Panc1 (cell line): ENCODE measurements at regions not wholly inside any gene's neighbourhood (a gene's known extent, or its start where the extent isn't known, plus 50 kb on each side); places are given as distances from the start of the nearest gene placed in this dataset.

Source experiments
- ATAC-seq: fragments of 200-7000 bp; cut with Tn5 transposase; 2 replicates; pipeline ENCODE4 v1.9.1; 2020; ENCODE audit warnings: mild to moderate bottlenecking, moderate library complexity
- BruUV-seq: library from RNA; stranded (reverse); fragments of 400-500 nt; replicated peaks from 2 replicates; lab custom pipeline; 2021; lab: Mats Ljungman, UMichigan
- CTCF ChIA-PET: fragments of 300-600 bp; sonication (Branson Sonifier 250); formaldehyde crosslinking; loops from one replicate; lab custom pipeline; 2022; ENCODE audit warnings: antibody characterized with exemption; lab: Charles Lee
- POLR2A ChIA-PET: fragments of 300-600 bp; sonication (Branson Sonifier 250); formaldehyde crosslinking; loops from one replicate; lab custom pipeline; 2022; ENCODE audit warnings: antibody characterized with exemption; lab: Charles Lee
- DNase-seq: peaks from one replicate; pipeline ENCODE4 v3.0.0-alpha.2; 2010; ENCODE audit warnings: low read depth, low spot score
- H3K27ac ChIP-seq: 2 replicates; pipeline ENCODE4 v1.5.1; 2011; ENCODE audit warnings: mild to moderate bottlenecking, low read length, inconsistent platforms
- H3K27me3 ChIP-seq: fragments of 200-500 bp; sonication (Bioruptor generic); 2 replicates; pipeline ENCODE4 v1.6.0; 2014; ENCODE audit warnings: low read length, inconsistent platforms; ENCODE audit not compliant: control insufficient read depth, insufficient read depth
- H3K36me3 ChIP-seq: fragments of 200-500 bp; sonication (Bioruptor generic); 2 replicates; pipeline ENCODE4 v1.5.1; 2014; ENCODE audit warnings: inconsistent platforms, mild to moderate bottlenecking, low read length, moderate library complexity; ENCODE audit not compliant: control insufficient read depth, insufficient read depth
- H3K4me1 ChIP-seq: 2 replicates; pipeline ENCODE4 v1.5.1; 2011; ENCODE audit warnings: inconsistent platforms, mild to moderate bottlenecking, low read length, moderate library complexity; ENCODE audit not compliant: control insufficient read depth, insufficient read depth
- H3K4me3 ChIP-seq, 2 experiments: 2 replicates each; pipeline ENCODE4 v1.5.1; 2011 to 2012; ENCODE audit warnings: low read depth in 2 of 2, low read length in 2 of 2, mild to moderate bottlenecking in 2 of 2, inconsistent platforms in 1 of 2, moderate library complexity in 1 of 2
- H3K9me3 ChIP-seq: fragments of 200-500 bp; sonication (Bioruptor generic); 2 replicates; pipeline ENCODE4 v1.5.1; 2014; ENCODE audit warnings: low read depth, mild to moderate bottlenecking, inconsistent platforms, low read length, moderate library complexity; ENCODE audit not compliant: control insufficient read depth, insufficient read depth
- POLR2AphosphoS5 ChIP-seq: IDR thresholded peaks from 2 replicates; pipeline ENCODE4 v1.6.1; 2012; ENCODE audit warnings: mild to moderate bottlenecking, low read depth, low read length, moderate library complexity
- SIN3A ChIP-seq: IDR thresholded peaks from 2 replicates; pipeline ENCODE4 v1.6.1; 2012; ENCODE audit warnings: low read depth, mild to moderate bottlenecking, low read length, moderate library complexity, borderline replicate concordance; ENCODE audit not compliant: insufficient read depth
- TCF7L2 ChIP-seq: IDR thresholded peaks from 2 replicates; pipeline ENCODE4 v1.6.1; 2011; ENCODE audit warnings: mild to moderate bottlenecking, low read depth, low read length, inconsistent platforms
- in situ Hi-C: cut with HindIII; loops from 2 replicates; pipeline ENCODE4 v1.10.0; 2016; ENCODE audit warnings: low sequenced_read_pairs, low pct_unique_long_range_greater_than_20kb
- intact Hi-C: fragments of 100-400 bp; cut with micrococcal nuclease; formaldehyde crosslinking; loops from one replicate; pipeline ENCODE4 v1.10.0; 2022; ENCODE audit not compliant: unreplicated experiment
- TF ChIP-seq, protein P1 (sequence below), 2 experiments: IDR thresholded peaks; 2 replicates each; pipeline ENCODE4 v1.6.1; 2011 to 2012; ENCODE audit warnings: low read depth in 2 of 2, control low read depth in 1 of 2, low read length in 1 of 2, mild to moderate bottlenecking in 1 of 2, moderate library complexity in 1 of 2; ENCODE audit not compliant: insufficient read depth in 1 of 2
- TF ChIP-seq, protein P2 (sequence below): fragments of 450-650 bp; IDR thresholded peaks from 2 replicates; pipeline ENCODE4 v1.5.1; 2017; ENCODE audit warnings: mild to moderate bottlenecking

DNA sequence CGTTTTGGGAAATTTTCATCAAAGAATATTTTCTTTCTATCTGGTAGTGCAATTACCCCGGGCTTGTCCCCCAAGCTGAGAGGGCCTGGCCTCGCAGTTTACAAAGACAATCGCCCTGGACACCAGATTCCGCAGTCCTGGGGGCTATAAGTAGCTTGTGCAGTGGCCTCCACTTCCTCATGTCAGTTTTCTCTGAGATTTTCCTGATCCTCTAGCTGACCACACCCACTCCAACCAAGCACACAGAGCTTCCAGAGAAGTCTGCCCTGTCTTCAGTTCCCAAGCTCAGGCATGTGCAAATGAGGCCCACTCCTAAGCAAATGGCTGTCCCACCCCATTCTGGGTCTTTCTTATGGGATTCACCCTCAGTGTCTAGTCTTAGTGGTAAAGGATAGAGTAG is 245.3 kb downstream of the MAFB start:
- no peaks in the 10 kb centered on the region for H3K9me3 ChIP-seq
- H3K27ac ChIP-seq, result no peak overlapping the region
- H3K4me1 ChIP-seq, result no peaks in the 10 kb centered on the region
- ATAC-seq (no peak), DNase-seq (no peak)
- ChIA-PET CTCF (no interaction called here), POLR2A (no interaction called here)
- peaks cover 2% of the 10 kb centered on the region; the same call in 1 of the 2 replicates for H3K27me3 ChIP-seq
- no TSS peak for BruUV-seq
- intact Hi-C loops (no loop called here), in situ Hi-C loops (no loop called here)
- no peaks in the 10 kb centered on the region for H3K36me3 ChIP-seq
- TF ChIP-seq, protein P1, sequence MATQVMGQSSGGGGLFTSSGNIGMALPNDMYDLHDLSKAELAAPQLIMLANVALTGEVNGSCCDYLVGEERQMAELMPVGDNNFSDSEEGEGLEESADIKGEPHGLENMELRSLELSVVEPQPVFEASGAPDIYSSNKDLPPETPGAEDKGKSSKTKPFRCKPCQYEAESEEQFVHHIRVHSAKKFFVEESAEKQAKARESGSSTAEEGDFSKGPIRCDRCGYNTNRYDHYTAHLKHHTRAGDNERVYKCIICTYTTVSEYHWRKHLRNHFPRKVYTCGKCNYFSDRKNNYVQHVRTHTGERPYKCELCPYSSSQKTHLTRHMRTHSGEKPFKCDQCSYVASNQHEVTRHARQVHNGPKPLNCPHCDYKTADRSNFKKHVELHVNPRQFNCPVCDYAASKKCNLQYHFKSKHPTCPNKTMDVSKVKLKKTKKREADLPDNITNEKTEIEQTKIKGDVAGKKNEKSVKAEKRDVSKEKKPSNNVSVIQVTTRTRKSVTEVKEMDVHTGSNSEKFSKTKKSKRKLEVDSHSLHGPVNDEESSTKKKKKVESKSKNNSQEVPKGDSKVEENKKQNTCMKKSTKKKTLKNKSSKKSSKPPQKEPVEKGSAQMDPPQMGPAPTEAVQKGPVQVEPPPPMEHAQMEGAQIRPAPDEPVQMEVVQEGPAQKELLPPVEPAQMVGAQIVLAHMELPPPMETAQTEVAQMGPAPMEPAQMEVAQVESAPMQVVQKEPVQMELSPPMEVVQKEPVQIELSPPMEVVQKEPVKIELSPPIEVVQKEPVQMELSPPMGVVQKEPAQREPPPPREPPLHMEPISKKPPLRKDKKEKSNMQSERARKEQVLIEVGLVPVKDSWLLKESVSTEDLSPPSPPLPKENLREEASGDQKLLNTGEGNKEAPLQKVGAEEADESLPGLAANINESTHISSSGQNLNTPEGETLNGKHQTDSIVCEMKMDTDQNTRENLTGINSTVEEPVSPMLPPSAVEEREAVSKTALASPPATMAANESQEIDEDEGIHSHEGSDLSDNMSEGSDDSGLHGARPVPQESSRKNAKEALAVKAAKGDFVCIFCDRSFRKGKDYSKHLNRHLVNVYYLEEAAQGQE (IDR thresholded peaks at IDR 0.05; ENCODE audit: insufficient read depth in 1 of 2, low read depth in 2 of 2, low read length in 1 of 2), result no peak
- TF ChIP-seq POLR2AphosphoS5 (no peak), TCF7L2 (no peak)
- no peak overlapping the region for H3K4me3 ChIP-seq

DNA sequence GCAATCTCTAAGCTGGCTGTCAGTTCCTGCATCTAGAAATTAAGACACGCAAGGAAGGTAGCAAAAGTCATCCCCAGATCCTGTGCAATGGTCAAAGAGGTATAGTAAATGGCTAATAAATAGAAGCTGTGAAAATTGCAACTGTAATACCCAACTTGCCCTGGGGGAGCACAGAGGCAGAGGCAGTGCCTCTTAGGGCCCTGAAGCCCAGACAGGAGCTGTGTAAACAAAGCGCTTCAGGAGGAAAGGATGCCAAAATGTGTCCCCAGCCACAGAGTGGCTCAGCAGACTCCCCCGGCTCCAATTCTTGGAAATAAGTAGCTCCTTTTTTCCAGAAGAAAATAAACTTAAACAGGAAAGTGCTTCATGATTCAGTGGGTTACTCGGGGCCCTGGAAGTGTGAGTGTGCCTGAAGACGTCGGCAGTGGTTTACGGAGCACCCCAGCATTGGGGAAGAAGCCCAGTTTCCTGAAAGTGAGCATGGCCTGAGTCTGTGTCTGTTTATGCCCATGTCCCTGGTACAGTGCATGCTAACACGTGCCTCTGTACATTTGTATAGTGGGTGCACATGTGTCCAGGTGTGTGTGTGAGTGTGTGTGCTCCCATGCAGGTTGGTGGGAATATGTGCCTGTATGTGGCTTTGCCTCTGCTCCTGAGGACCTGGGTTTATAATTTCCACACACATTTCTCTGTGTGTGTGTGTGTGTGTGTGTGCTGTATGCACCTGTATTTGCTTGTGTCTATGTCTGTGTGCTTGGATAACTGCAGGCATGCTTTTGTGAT is 246.7 kb downstream of the MAFB start:
- Histone ChIP-seq H3K27ac (no peak overlapping the region), H3K4me1 (no peaks in the 10 kb centered on the region), H3K4me3 (no peak overlapping the region), H3K27me3 (no peaks in the 10 kb centered on the region; the same call in 1 of the 2 replicates), H3K36me3 (no peaks in the 10 kb centered on the region), H3K9me3 (no peaks in the 10 kb centered on the region)
- CTCF ChIA-PET, result no interaction called here
- DNase-seq (no peak), ATAC-seq (no peak)
- intact Hi-C loops, result no loop called here
- POLR2A ChIA-PET, result no interaction called here
- no TSS peak for BruUV-seq
- in situ Hi-C loops, result no loop called here
- TF ChIP-seq POLR2AphosphoS5, result no peak
- TF ChIP-seq, protein P1 (IDR thresholded peaks at IDR 0.05; ENCODE audit: insufficient read depth in 1 of 2, low read depth in 2 of 2, low read length in 1 of 2), result no peak
- TF ChIP-seq SIN3A, result no peak
- TF ChIP-seq, protein P2, sequence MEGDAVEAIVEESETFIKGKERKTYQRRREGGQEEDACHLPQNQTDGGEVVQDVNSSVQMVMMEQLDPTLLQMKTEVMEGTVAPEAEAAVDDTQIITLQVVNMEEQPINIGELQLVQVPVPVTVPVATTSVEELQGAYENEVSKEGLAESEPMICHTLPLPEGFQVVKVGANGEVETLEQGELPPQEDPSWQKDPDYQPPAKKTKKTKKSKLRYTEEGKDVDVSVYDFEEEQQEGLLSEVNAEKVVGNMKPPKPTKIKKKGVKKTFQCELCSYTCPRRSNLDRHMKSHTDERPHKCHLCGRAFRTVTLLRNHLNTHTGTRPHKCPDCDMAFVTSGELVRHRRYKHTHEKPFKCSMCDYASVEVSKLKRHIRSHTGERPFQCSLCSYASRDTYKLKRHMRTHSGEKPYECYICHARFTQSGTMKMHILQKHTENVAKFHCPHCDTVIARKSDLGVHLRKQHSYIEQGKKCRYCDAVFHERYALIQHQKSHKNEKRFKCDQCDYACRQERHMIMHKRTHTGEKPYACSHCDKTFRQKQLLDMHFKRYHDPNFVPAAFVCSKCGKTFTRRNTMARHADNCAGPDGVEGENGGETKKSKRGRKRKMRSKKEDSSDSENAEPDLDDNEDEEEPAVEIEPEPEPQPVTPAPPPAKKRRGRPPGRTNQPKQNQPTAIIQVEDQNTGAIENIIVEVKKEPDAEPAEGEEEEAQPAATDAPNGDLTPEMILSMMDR, result no peak
- no peak for TF ChIP-seq TCF7L2
